H9 (cell line): ENCODE measurements at regions not wholly inside any gene's neighbourhood (a gene's known extent, or its start where the extent isn't known, plus 50 kb on each side); places are given as distances from the start of the nearest gene placed in this dataset.

Experiments used
- DNase-seq: peaks from one replicate; pipeline ENCODE4 v3.0.0-alpha.2; 2017
- H2AFZ ChIP-seq: one replicate; pipeline ENCODE4 v1.6.1; 2013; ENCODE audit warnings: mild to moderate bottlenecking, low read length, control low read depth, moderate library complexity
- H2AK5ac ChIP-seq: 2 replicates; pipeline ENCODE4 v1.6.1; 2013; ENCODE audit warnings: low read length, control low read depth, mixed read lengths; ENCODE audit not compliant: insufficient read length
- H2BK120ac ChIP-seq: one replicate; pipeline ENCODE4 v1.6.1; 2013; ENCODE audit warnings: low read depth, mild to moderate bottlenecking, low read length, control low read depth, inconsistent platforms; ENCODE audit not compliant: poor library complexity, severe bottlenecking
- H2BK12ac ChIP-seq: 2 replicates; pipeline ENCODE4 v1.6.1; 2013; ENCODE audit warnings: low read length, control low read depth, mixed read lengths, low read depth; ENCODE audit not compliant: insufficient read length
- H2BK15ac ChIP-seq: 2 replicates; pipeline ENCODE4 v1.6.1; 2013; ENCODE audit warnings: low read depth, low read length, control low read depth
- H2BK20ac ChIP-seq: one replicate; pipeline ENCODE4 v1.6.1; 2013; ENCODE audit warnings: low read depth, mild to moderate bottlenecking, low read length, control low read depth, inconsistent platforms; ENCODE audit not compliant: poor library complexity, severe bottlenecking
- H2BK5ac ChIP-seq: 2 replicates; pipeline ENCODE4 v1.6.1; 2013; ENCODE audit warnings: low read length, control low read depth, mixed read lengths; ENCODE audit not compliant: insufficient read length
- H3K14ac ChIP-seq: 2 replicates; pipeline ENCODE4 v1.6.1; 2013; ENCODE audit warnings: low read length, control low read depth; ENCODE audit not compliant: insufficient read depth
- H3K18ac ChIP-seq: 2 replicates; pipeline ENCODE4 v1.6.1; 2013; ENCODE audit warnings: low read depth, mild to moderate bottlenecking, mixed read lengths, low read length, control low read depth; ENCODE audit not compliant: insufficient read length
- H3K23ac ChIP-seq: 2 replicates; pipeline ENCODE4 v1.6.1; 2013; ENCODE audit warnings: low read length, control low read depth, mixed read lengths, low read depth; ENCODE audit not compliant: insufficient read length
- H3K23me2 ChIP-seq: 2 replicates; pipeline ENCODE4 v1.6.1; 2013; ENCODE audit warnings: low read depth, mild to moderate bottlenecking, mixed read lengths, low read length, control low read depth; ENCODE audit not compliant: insufficient read length, poor library complexity, severe bottlenecking
- H3K27ac ChIP-seq: 2 replicates; pipeline ENCODE4 v1.5.1; 2013; ENCODE audit warnings: low read length, control low read depth, mixed read lengths, low read depth; ENCODE audit not compliant: insufficient read length
- H3K27me3 ChIP-seq: 2 replicates; pipeline ENCODE4 v1.6.1; 2013; ENCODE audit warnings: low read length, control low read depth, inconsistent platforms; ENCODE audit not compliant: insufficient read depth
- H3K4ac ChIP-seq: 2 replicates; pipeline ENCODE4 v1.6.1; 2013; ENCODE audit warnings: low read depth, mild to moderate bottlenecking, control low read depth, inconsistent platforms, low read length, moderate library complexity
- H3K4me1 ChIP-seq: 2 replicates; pipeline ENCODE4 v1.6.1; 2013; ENCODE audit warnings: low read length, control low read depth, inconsistent platforms; ENCODE audit not compliant: insufficient read depth
- H3K4me2 ChIP-seq: 2 replicates; pipeline ENCODE4 v1.6.1; 2013; ENCODE audit warnings: low read length, control low read depth, mixed read lengths; ENCODE audit not compliant: insufficient read length, insufficient read depth
- H3K56ac ChIP-seq: 2 replicates; pipeline ENCODE4 v1.6.1; 2013; ENCODE audit warnings: low read depth, mild to moderate bottlenecking, mixed read lengths, low read length, control low read depth; ENCODE audit not compliant: insufficient read length
- H3K79me1 ChIP-seq: 2 replicates; pipeline ENCODE4 v1.6.1; 2013; ENCODE audit warnings: low read depth, mild to moderate bottlenecking, moderate library complexity, low read length, control low read depth, inconsistent platforms; ENCODE audit not compliant: insufficient read depth, poor library complexity, severe bottlenecking
- H3K79me2 ChIP-seq: 2 replicates; pipeline ENCODE4 v1.6.1; 2013; ENCODE audit warnings: low read length, control low read depth, inconsistent platforms; ENCODE audit not compliant: insufficient read depth
- H3K9ac ChIP-seq: 2 replicates; pipeline ENCODE4 v1.6.1; 2013; ENCODE audit warnings: low read length, control low read depth, mixed read lengths; ENCODE audit not compliant: insufficient read length; ENCODE audit errors: extremely low read depth
- H3K9me3 ChIP-seq: one replicate; pipeline ENCODE4 v1.6.1; 2013; ENCODE audit warnings: low read depth, low read length, inconsistent platforms; ENCODE audit not compliant: control insufficient read depth
- H3T11ph ChIP-seq: one replicate; pipeline ENCODE4 v1.6.1; 2013; ENCODE audit warnings: mild to moderate bottlenecking, low read length, control low read depth, inconsistent platforms
- H4K20me1 ChIP-seq: one replicate; pipeline ENCODE4 v1.6.1; 2013; ENCODE audit not compliant: control insufficient read depth, insufficient read length, insufficient read depth
- H4K5ac ChIP-seq: 2 replicates; pipeline ENCODE4 v1.6.1; 2013; ENCODE audit warnings: low read depth, mild to moderate bottlenecking, mixed read lengths, low read length, control low read depth; ENCODE audit not compliant: insufficient read length
- H4K8ac ChIP-seq: replicated peaks from 2 replicates; pipeline ENCODE4 v1.6.1; 2013; ENCODE audit warnings: low read length, control low read depth, mixed read lengths, low read depth; ENCODE audit not compliant: insufficient read length
- H4K91ac ChIP-seq: 2 replicates; pipeline ENCODE4 v1.6.1; 2013; ENCODE audit warnings: low read depth, mild to moderate bottlenecking, moderate library complexity, mixed read lengths, low read length, control low read depth; ENCODE audit not compliant: insufficient read length
- H3K27ac Mint-ChIP-seq, 3 experiments: 2 replicates in 2 of 3; 3 replicates in 1 of 3; pipeline ENCODE4 v1.8.0; 2020 to 2021; ENCODE audit warnings: mixed read lengths in 3 of 3, mild to moderate bottlenecking in 1 of 3, moderate library complexity in 1 of 3
- H3K27me3 Mint-ChIP-seq: 2 replicates; pipeline ENCODE4 v1.8.0; 2021; ENCODE audit warnings: low read depth, mild to moderate bottlenecking, moderate library complexity, mixed read lengths
- H3K36me3 Mint-ChIP-seq, 3 experiments: 2 replicates in 2 of 3; 3 replicates in 1 of 3; pipeline ENCODE4 v1.8.0; 2020 to 2021; ENCODE audit warnings: low read depth in 3 of 3, mixed read lengths in 3 of 3; ENCODE audit not compliant: insufficient read depth in 1 of 3
- H3K4me1 Mint-ChIP-seq, 2 experiments: 2 replicates each; pipeline ENCODE4 v1.8.0; 2020; ENCODE audit warnings: mixed read lengths in 2 of 2
- H3K4me3 Mint-ChIP-seq, 2 experiments: 2 replicates in 1 of 2; 3 replicates in 1 of 2; pipeline ENCODE4 v1.8.0; 2020 to 2021; ENCODE audit warnings: mild to moderate bottlenecking in 2 of 2, mixed read lengths in 2 of 2, moderate library complexity in 1 of 2
- H3K9me3 Mint-ChIP-seq, 2 experiments: 2 replicates in 1 of 2; 3 replicates in 1 of 2; pipeline ENCODE4 v1.8.0; 2020; ENCODE audit warnings: mild to moderate bottlenecking in 2 of 2, mixed read lengths in 2 of 2, moderate library complexity in 1 of 2
- WGBS: extraction: QIAGEN DNeasy Blood & Tissue Kit; methylation state at CpG from one replicate; pipeline ENCODE4 v1.1.7; 2013; ENCODE audit warnings: missing lambda C conversion rate, low lambda C conversion rate, mixed read lengths; ENCODE audit not compliant: insufficient read length; ENCODE audit errors: extremely low coverage; 5-methylcytosine and 5-hydroxymethylcytosine counted together
- TF ChIP-seq, protein P1 (sequence below): fragments of 200-600 bp; sonication (generic); conservative IDR thresholded peaks from 3 replicates; pipeline ENCODE4 v1.8.0; 2021; ENCODE audit warnings: antibody characterized with exemption, mild to moderate bottlenecking

DNA sequence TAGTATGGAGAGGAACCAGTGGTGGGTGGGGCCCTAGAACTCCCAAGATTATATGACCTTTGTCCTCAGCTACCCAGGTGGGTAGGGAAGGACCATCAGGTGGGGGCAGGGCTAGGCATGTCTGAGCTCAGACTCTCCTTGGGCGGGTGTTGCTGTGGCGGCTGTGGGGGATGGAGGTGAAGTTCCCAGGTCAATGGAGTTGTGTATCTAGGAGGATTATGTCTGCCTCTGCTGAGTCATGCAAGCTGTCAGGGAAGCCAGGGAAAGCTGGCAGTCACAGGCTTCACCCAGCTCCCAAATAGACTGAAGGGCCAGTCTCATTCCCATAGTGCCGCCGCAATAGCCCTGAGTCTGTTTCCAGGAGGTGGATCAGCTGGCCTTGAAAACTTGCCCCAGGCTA is 139.7 kb upstream of the CFAP20DC start:
- Histone ChIP-seq H2BK12ac (no peak overlapping the region), H4K91ac (no peak overlapping the region), H3K9ac (no peak overlapping the region), H3K4me2 (no peak overlapping the region), H3K9me3 (no peaks in the 10 kb centered on the region), H2BK120ac (no peak overlapping the region), H3K4me1 (no peaks in the 10 kb centered on the region), H2BK15ac (no peak overlapping the region), H4K8ac (no peak overlapping the region), H2BK5ac (no peak overlapping the region), H3K14ac (no peak overlapping the region), H2AK5ac (no peak overlapping the region), H3K4ac (no peak overlapping the region), H3K27me3 (no peaks in the 10 kb centered on the region), H3K79me2 (no peaks in the 10 kb centered on the region), H3K23ac (no peak overlapping the region), H2AFZ (no peak overlapping the region), H3K56ac (no peak overlapping the region), H4K5ac (no peak overlapping the region), H2BK20ac (no peak overlapping the region), H3T11ph (no peak overlapping the region), H3K18ac (no peak overlapping the region), H3K23me2 (no peaks in the 10 kb centered on the region), H4K20me1 (no peaks in the 10 kb centered on the region), H3K79me1 (no peaks in the 10 kb centered on the region), H3K27ac (no peak overlapping the region)
- DNase-seq = no peak
- H3K4me1 Mint-ChIP-seq = peaks cover 31 to 34% of the 10 kb centered on the region in 2 experiments
- WGBS = no CpG with 5 or more reads among the region's 4 CpGs
- TF ChIP-seq, protein P1, sequence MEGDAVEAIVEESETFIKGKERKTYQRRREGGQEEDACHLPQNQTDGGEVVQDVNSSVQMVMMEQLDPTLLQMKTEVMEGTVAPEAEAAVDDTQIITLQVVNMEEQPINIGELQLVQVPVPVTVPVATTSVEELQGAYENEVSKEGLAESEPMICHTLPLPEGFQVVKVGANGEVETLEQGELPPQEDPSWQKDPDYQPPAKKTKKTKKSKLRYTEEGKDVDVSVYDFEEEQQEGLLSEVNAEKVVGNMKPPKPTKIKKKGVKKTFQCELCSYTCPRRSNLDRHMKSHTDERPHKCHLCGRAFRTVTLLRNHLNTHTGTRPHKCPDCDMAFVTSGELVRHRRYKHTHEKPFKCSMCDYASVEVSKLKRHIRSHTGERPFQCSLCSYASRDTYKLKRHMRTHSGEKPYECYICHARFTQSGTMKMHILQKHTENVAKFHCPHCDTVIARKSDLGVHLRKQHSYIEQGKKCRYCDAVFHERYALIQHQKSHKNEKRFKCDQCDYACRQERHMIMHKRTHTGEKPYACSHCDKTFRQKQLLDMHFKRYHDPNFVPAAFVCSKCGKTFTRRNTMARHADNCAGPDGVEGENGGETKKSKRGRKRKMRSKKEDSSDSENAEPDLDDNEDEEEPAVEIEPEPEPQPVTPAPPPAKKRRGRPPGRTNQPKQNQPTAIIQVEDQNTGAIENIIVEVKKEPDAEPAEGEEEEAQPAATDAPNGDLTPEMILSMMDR = no peak
- peaks cover 0 to 3% of the 10 kb centered on the region in 2 experiments; a peak in 1 of 5 replicates for H3K9me3 Mint-ChIP-seq
- peaks cover 0 to 4% (median 0%) of the 10 kb centered on the region in 3 experiments; a peak in 1 of 7 replicates for H3K36me3 Mint-ChIP-seq
- no peaks in the 10 kb centered on the region for H3K27me3 Mint-ChIP-seq
- no peak overlapping the region for H3K4me3 Mint-ChIP-seq
- peak overlapping the region in 1 of 3 experiments; percentile 76; a peak in 1 of 7 replicates for H3K27ac Mint-ChIP-seq
